HG03558 (cell line): ENCODE measurements at regions not wholly inside any gene's neighbourhood (a gene's known extent, or its start where the extent isn't known, plus 50 kb on each side); places are given as distances from the start of the nearest gene placed in this dataset.
"Not testable (repeated sequence)": the region's sequence is repeated elsewhere in the genome, so short reads cannot be mapped to it uniquely, and the experiment has no call there.

ENCODE experiments used
- ATAC-seq: cut with Tn5 transposase; IDR thresholded peaks from one replicate; pipeline ENCODE4 v1.9.1; 2021; ENCODE audit warnings: moderate number of reproducible peaks; ENCODE audit not compliant: unreplicated experiment; ENCODE audit errors: extremely low read depth

GRCh38 chrX:96483647-96484160, 200.9 kb upstream of the DIAPH2 start:
- ATAC-seq, result no peak

- ATAC-seq, result not testable (repeated sequence)
These were observed 198.0 kb upstream of the DIAPH2 start for GRCh38 chrX:96486687-96487086.

- no peak for ATAC-seq
These were observed 182.1 kb upstream of the DIAPH2 start for GRCh38 chrX:96502507-96502906.

GRCh38 chrX:96529386-96529785, 155.3 kb upstream of the DIAPH2 start:
- ATAC-seq, result not testable (repeated sequence)

- no peak for ATAC-seq
These were observed 146.4 kb upstream of the DIAPH2 start for GRCh38 chrX:96538104-96538725.

GRCh38 chrX:96540111-96540631, 144.5 kb upstream of the DIAPH2 start:
- ATAC-seq, result no peak

GRCh38 chrX:96546281-96546680, 138.4 kb upstream of the DIAPH2 start:
- ATAC-seq, result not testable (repeated sequence)

GRCh38 chrX:96551322-96551872, 133.2 kb upstream of the DIAPH2 start:
- no peak for ATAC-seq

GRCh38 chrX:96556886-96557285, 127.8 kb upstream of the DIAPH2 start:
- no peak for ATAC-seq

- not testable (repeated sequence) for ATAC-seq
These were observed 123.5 kb upstream of the DIAPH2 start for GRCh38 chrX:96561129-96561528.

- no peak for ATAC-seq
These were observed 121.0 kb upstream of the DIAPH2 start for GRCh38 chrX:96563646-96564045.

- ATAC-seq, result no peak
These were observed 120.0 kb upstream of the DIAPH2 start for GRCh38 chrX:96564595-96564994.

GRCh38 chrX:96566878-96567277, 117.8 kb upstream of the DIAPH2 start:
- no peak for ATAC-seq

- no peak for ATAC-seq
These were observed 116.6 kb upstream of the DIAPH2 start for GRCh38 chrX:96568071-96568470.

- no peak for ATAC-seq
These were observed 115.6 kb upstream of the DIAPH2 start for GRCh38 chrX:96569034-96569433.

- ATAC-seq, result no peak
These were observed 109.6 kb upstream of the DIAPH2 start for GRCh38 chrX:96575011-96575410.

GRCh38 chrX:96576368-96576767, 108.3 kb upstream of the DIAPH2 start:
- no peak for ATAC-seq

- ATAC-seq, result no peak
These were observed 105.9 kb upstream of the DIAPH2 start for GRCh38 chrX:96578781-96579180.

GRCh38 chrX:96579252-96579651, 105.4 kb upstream of the DIAPH2 start:
- ATAC-seq, result no peak

GRCh38 chrX:96590403-96590802, 94.2 kb upstream of the DIAPH2 start:
- ATAC-seq, result no peak

GRCh38 chrX:96591421-96591820, 93.2 kb upstream of the DIAPH2 start:
- ATAC-seq, result no peak

- not testable (repeated sequence) for ATAC-seq
These were observed 86.8 kb upstream of the DIAPH2 start for GRCh38 chrX:96597847-96598246.
